Mammary epithelial cell (primary cell): ENCODE measurements at regions not wholly inside any gene's neighbourhood (a gene's known extent, or its start where the extent isn't known, plus 50 kb on each side); places are given as distances from the start of the nearest gene placed in this dataset.

ENCODE experiments used
- CTCF ChIP-seq, 2 donors: IDR thresholded peaks in 1 of 2; conservative IDR thresholded peaks in 1 of 2; 2 replicates each; pipeline ENCODE4 v1.5.1; 2011 to 2012; ENCODE audit warnings: inconsistent platforms in 2 of 2, low read length in 2 of 2, mild to moderate bottlenecking in 2 of 2, control low read depth in 1 of 2, low read depth in 1 of 2; ENCODE audit not compliant: insufficient read depth in 1 of 2; ENCODE audit errors: extremely low read depth in 1 of 2
- EZH2 ChIP-seq: IDR thresholded peaks from 2 replicates; pipeline ENCODE4 v1.6.1; 2012; ENCODE audit warnings: low read length, inconsistent platforms, borderline replicate concordance

GRCh38 chr4:41438931-41439297 is 99.0 kb upstream of the LIMCH1 start:
- TF ChIP-seq CTCF (conservative IDR thresholded peaks at IDR 0.05 in 1 of 2, IDR thresholded peaks at IDR 0.05 in 1 of 2; ENCODE audit: extremely low read depth in 1 of 2, insufficient read depth in 1 of 2, low read depth in 1 of 2, low read length in 2 of 2) (no peak), EZH2 (no peak)
